ENCODE measurements at regions not wholly inside any gene's neighbourhood (a gene's known extent, or its start where the extent isn't known, plus 50 kb on each side); places are given as distances from the start of the nearest gene placed in this dataset.

DNA sequence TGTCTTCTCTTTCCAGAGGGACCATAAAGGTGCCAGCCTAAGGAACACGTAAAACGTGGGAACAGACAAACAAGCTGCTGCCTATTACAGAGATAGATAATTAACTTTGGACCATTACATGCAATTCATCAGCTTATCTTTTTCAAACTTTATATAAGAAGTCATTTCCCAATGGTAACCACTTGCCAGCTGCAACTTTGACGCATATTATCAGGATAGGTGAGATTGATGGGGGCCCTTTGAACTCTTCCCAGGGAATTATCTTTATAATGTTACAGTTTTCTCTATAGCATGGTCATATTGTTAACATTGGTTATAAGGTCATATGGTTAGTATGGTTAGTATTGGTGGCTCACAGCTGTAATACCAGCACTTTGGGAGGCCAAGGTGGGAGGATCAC lies 94.1 kb upstream of the BMP2K start:
- Histone ChIP-seq H3K9ac (ENCODE audit: low read length) (no peak overlapping the region), H4K20me1 (ENCODE audit: insufficient read depth, low read length) (no peaks in the 10 kb centered on the region), H3K27me3 (ENCODE audit: insufficient read depth, low read length) (no peaks in the 10 kb centered on the region), H2AFZ (ENCODE audit: low read length) (no peak overlapping the region), H3K27ac (ENCODE audit: low read depth, low read length, poor library complexity, severe bottlenecking) (no peak overlapping the region), H3K4me1 (ENCODE audit: insufficient read depth, low read length, severe bottlenecking) (no peaks in the 10 kb centered on the region), H3K79me2 (ENCODE audit: insufficient read depth, low read length) (no peaks in the 10 kb centered on the region), H3K9me3 (ENCODE audit: low read length) (no peaks in the 10 kb centered on the region), H3F3A (ENCODE audit: insufficient read depth, low read length) (no peaks in the 10 kb centered on the region), H3K36me3 (ENCODE audit: insufficient read depth, low read length) (no peaks in the 10 kb centered on the region), H3K4me2 (ENCODE audit: low read length) (no peak overlapping the region), H3K9me2 (ENCODE audit: low read depth, low read length) (no peaks in the 10 kb centered on the region), H3K4me3 (ENCODE audit: low read depth, low read length, poor library complexity, severe bottlenecking) (no peak overlapping the region)
- TF ChIP-seq EZH2 (IDR thresholded peaks at IDR 0.05; ENCODE audit: borderline replicate concordance, low read length) = no peak
- TF ChIP-seq, protein P1, sequence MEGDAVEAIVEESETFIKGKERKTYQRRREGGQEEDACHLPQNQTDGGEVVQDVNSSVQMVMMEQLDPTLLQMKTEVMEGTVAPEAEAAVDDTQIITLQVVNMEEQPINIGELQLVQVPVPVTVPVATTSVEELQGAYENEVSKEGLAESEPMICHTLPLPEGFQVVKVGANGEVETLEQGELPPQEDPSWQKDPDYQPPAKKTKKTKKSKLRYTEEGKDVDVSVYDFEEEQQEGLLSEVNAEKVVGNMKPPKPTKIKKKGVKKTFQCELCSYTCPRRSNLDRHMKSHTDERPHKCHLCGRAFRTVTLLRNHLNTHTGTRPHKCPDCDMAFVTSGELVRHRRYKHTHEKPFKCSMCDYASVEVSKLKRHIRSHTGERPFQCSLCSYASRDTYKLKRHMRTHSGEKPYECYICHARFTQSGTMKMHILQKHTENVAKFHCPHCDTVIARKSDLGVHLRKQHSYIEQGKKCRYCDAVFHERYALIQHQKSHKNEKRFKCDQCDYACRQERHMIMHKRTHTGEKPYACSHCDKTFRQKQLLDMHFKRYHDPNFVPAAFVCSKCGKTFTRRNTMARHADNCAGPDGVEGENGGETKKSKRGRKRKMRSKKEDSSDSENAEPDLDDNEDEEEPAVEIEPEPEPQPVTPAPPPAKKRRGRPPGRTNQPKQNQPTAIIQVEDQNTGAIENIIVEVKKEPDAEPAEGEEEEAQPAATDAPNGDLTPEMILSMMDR (IDR thresholded peaks at IDR 0.05; ENCODE audit: low read length) = no peak

DNA sequence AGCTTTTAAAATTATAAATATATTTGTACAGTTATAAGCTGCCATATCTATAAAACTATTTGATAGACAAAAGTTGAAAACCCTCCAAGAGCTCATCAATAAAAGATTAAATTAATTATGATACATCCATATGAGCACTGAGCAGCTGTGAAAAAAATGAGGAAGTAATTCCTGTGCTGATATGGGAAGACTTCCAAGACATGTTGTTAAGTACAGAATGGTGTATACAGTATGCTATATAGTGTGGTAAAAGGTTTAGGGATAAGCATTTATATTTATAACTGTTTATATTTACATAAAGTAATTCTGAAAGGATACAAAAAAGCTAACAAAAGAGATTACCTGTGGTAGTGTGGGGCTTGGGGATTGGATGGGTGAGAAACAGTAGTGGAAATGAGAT lies 92.8 kb upstream of the BMP2K start:
- Histone ChIP-seq H2AFZ (ENCODE audit: low read length) (no peak overlapping the region), H3F3A (ENCODE audit: insufficient read depth, low read length) (no peaks in the 10 kb centered on the region), H4K20me1 (ENCODE audit: insufficient read depth, low read length) (no peaks in the 10 kb centered on the region), H3K9ac (ENCODE audit: low read length) (no peak overlapping the region), H3K27ac (ENCODE audit: low read depth, low read length, poor library complexity, severe bottlenecking) (no peak overlapping the region), H3K4me1 (ENCODE audit: insufficient read depth, low read length, severe bottlenecking) (no peaks in the 10 kb centered on the region), H3K27me3 (ENCODE audit: insufficient read depth, low read length) (no peaks in the 10 kb centered on the region), H3K4me3 (ENCODE audit: low read depth, low read length, poor library complexity, severe bottlenecking) (no peak overlapping the region), H3K79me2 (ENCODE audit: insufficient read depth, low read length) (no peaks in the 10 kb centered on the region), H3K9me2 (ENCODE audit: low read depth, low read length) (no peaks in the 10 kb centered on the region), H3K36me3 (ENCODE audit: insufficient read depth, low read length) (no peaks in the 10 kb centered on the region), H3K9me3 (ENCODE audit: low read length) (no peaks in the 10 kb centered on the region), H3K4me2 (ENCODE audit: low read length) (no peak overlapping the region)
- TF ChIP-seq, protein P1 (IDR thresholded peaks at IDR 0.05; ENCODE audit: low read length) = no peak
- no peak for TF ChIP-seq EZH2 (IDR thresholded peaks at IDR 0.05; ENCODE audit: borderline replicate concordance, low read length)

DNA sequence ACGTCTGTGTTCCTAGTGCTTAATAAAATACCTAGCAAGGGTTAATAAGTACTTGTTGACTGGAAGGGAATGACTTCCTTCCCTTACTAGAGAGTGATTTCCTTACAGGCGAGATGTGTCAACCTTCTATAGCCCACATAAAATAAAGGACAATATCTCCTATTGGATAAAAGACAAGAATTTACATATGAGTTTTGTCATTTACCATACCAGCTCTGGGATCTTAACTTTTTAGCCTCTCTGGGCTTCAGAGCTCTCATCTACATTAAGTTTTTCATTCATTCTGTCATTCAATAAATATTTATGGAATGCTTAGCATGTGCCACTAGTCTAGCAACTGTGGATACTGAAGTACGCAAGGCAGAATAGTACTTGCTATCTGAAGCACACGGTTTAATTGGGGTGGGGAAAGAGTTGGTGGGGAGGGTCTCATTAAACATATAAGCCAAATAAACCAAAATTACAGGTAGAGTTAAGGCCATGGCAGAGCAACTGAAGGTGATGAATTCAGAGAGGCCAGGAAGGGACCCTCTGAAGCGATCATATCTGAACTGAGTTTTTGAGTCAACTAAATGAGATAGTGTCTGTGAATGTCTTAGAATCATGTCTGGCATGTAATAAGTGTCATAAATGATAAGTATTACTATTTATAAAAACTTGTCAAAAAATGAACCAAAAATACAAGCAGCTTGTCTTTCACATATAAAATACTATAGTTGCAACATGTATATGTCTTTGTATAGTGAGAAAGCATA lies 91.6 kb upstream of the BMP2K start:
- Histone ChIP-seq H3K4me2 (ENCODE audit: low read length) (no peak overlapping the region), H3K27ac (ENCODE audit: low read depth, low read length, poor library complexity, severe bottlenecking) (no peak overlapping the region), H4K20me1 (ENCODE audit: insufficient read depth, low read length) (no peaks in the 10 kb centered on the region), H3K4me1 (ENCODE audit: insufficient read depth, low read length, severe bottlenecking) (no peaks in the 10 kb centered on the region), H3F3A (ENCODE audit: insufficient read depth, low read length) (no peaks in the 10 kb centered on the region), H2AFZ (ENCODE audit: low read length) (no peak overlapping the region), H3K36me3 (ENCODE audit: insufficient read depth, low read length) (no peaks in the 10 kb centered on the region), H3K27me3 (ENCODE audit: insufficient read depth, low read length) (no peaks in the 10 kb centered on the region), H3K79me2 (ENCODE audit: insufficient read depth, low read length) (no peaks in the 10 kb centered on the region), H3K9me2 (ENCODE audit: low read depth, low read length) (no peaks in the 10 kb centered on the region), H3K9ac (ENCODE audit: low read length) (no peak overlapping the region), H3K9me3 (ENCODE audit: low read length) (no peaks in the 10 kb centered on the region), H3K4me3 (ENCODE audit: low read depth, low read length, poor library complexity, severe bottlenecking) (no peak overlapping the region)
- no peak for TF ChIP-seq EZH2 (IDR thresholded peaks at IDR 0.05; ENCODE audit: borderline replicate concordance, low read length)
- TF ChIP-seq, protein P1 (IDR thresholded peaks at IDR 0.05; ENCODE audit: low read length) = no peak
